NCI-H1092 treated with DMSO at 0.1 percent for 48 hours (cell line): ENCODE measurements at regions not wholly inside any gene's neighbourhood (a gene's known extent, or its start where the extent isn't known, plus 50 kb on each side); places are given as distances from the start of the nearest gene placed in this dataset.
"Not testable (repeated sequence)": the region's sequence is repeated elsewhere in the genome, so short reads cannot be mapped to it uniquely, and the experiment has no call there.

Source experiments
- DNase-seq: peaks from one replicate; lab custom pipeline; 2025; lab: John Stamatoyannopoulos, UW

DNA sequence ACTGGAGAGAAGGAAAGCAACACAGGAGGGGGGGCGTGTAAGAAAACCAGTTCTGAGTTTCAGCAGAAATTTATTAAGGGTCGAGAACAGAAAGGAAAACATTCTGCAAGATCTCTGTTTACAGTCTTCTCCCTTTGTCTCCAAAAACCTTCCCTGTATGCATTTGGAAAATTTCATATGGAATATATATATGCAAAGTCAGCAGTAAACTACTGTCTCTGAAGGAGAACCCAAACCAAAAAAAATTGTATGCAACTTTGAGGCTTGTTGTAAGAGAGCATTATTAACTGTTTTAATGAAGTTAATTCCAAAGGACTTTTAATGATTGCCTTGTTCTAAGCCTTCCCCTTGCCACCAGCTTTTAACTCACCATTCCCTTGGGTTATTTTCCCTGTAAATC lies 238.2 kb upstream of the GPR149 start:
- DNase-seq: no peak

DNA sequence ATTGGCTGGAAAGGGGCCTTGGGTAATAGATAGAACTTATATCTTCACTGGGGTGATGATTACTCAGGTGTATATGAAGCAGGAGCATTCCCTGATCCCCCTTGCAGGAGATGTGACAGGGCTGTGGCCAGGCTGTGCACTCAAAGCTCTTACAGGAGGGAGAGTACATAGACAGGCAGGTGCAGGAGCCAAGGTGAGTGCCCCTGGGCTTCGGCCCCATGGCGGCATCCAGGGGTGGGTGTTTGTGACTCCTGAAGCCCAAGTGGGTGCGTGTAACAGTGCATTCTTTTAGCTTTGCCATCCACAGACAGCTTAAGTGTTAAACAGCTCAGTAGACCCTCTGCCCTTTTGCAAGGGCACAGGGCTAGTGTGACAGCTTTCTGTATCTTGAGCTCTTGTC lies 236.6 kb upstream of the GPR149 start:
- DNase-seq: no peak

DNA sequence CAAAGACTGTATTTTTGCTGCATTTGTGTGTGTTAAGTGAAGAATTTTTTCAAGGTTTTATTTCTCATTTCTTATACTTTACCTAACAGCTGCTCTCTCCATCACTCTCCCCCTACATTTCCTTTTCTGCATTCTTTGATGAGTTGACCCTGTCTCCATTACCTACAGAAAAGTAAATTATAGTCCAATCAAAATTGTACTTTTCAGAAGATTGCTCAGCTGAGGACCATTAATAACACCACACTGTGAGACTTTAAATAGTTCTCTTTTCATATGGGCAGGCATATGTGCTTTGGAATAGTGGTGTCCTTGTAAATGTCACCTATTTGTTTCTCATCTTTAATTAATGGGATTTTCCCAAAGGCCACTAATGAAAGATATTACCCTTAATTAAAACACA lies 234.7 kb upstream of the GPR149 start:
- DNase-seq: no peak

DNA sequence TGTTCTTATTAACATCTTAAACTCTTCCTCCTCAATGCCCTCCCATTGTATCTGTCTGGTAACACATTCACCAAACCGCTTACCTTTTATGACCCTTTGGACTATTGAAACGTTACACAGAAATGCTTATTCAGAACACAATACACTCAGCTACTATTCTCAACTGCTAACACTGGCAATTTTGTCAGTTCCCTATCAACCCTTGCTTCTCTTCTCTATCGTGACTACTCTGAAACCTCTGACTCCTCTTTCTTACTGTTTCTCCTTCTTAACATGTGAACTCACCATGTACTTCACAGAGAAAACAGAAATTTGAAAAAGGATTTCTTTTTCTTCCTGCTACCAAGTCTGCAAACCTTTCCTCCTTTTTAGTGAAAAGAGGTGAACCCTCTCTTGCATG lies 232.9 kb upstream of the GPR149 start:
- no peak for DNase-seq

DNA sequence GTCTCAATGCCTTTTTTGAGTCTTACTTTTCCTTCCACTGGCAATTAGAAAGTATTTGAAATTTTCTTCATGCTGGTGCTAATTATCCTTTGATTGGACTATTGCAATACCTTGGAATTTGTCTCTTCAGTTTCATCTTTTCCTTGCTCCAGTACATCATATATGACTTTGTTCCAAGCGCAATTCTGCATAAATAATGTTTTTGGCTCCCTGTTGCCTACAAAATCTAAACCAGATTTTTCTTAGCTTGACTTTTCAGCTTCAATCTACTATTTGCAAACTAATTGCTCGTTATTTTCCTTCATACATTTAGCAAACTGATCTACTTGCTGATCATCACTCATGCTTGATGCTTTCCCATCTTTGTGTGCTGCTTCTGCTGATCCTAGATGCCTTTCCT lies 230.8 kb upstream of the GPR149 start:
- DNase-seq: no peak

DNA sequence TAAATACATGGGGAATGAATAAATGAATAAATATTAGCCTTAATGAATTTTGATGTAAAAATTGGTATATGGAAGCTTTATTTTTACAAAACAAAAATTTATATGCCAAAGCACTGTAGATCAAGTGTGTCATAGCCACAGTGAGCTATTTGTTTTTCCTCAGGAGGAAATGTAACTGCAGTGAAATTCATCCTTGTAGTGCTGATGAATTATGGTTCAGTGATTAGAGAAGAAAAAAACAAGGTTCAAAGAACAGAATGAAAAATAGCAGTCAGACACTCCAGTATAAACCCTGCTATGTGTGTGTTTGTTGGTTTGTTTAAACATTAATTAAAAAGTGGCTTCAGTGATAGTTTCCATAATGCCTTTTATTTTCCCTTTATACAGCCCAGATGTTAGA lies 228.0 kb upstream of the GPR149 start:
- no peak for DNase-seq

DNA sequence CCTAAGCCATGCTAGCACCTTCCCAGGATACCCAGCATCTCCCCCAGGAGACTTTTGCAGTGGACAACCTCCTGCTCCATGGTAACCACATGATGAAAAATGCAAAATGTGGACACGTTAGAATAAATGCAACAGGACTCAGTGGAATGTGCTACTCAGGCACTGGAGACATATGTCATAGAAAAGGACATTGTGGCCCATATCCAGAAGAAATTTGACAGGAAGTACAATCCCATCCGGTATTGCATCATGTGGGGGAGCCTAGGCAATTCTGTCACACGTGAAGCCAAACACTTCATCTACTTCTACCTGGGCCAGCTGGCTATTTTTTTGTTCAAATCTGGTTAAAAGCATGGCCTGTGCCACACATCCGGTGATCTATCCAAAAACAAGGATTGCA lies 227.2 kb upstream of the GPR149 start:
- DNase-seq: no peak

DNA sequence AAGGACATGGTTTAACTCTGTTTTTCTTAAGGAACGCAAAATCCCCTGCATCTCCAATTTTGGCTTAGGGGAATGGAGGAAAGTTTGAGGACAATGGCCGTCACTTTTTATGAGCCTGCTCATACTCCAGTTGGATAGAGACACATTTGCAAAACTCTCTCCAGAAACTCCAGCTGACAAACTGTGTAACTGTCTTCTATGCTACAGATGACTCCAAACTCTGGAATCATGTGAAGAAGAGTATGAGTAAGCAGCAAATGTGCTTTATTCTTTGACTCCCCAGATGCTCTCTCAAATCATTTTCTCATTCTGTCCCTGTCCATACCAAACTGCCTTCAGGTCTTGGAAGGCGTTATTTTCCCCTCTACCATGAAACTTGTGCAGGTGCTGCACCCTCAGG lies 226.5 kb upstream of the GPR149 start:
- no peak for DNase-seq

DNA sequence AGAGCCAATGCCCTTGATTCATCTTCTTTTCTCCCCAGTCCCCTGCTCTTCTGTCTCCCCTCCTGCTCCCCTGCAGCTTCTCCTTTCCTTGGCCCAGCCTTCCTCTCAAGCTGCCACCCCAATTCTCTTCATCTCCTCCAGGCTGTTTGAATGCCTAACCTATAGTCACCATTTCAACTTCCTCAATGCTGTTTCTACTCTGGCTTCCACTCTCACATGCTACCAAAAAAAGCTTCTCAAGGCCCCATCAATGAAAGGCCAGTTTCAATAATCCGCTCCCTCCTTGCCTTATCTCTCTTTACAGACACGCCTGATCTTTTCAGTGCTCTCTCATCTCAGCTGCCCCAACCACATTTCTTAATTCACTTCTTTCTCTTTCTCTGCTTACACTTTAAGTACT lies 212.2 kb upstream of the GPR149 start:
- DNase-seq: no peak

DNA sequence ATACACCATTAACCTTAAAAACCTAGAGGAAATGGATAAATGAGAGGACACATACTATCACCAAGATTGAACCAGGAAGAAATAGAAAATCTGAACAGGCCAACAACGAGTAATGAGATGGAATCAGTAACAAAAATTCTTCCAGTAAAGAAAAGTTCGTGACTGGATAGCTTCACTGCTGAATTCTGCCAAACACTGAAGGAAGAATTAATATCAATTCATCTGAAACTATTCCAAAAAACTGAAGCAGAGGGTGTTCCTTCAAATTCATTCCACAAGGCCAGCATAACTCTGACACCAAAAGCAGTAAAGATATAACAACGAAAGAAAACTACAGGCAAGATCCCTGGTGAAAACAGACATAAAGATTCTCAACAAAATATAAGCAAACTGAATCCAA lies 195.8 kb upstream of the GPR149 start:
- no peak for DNase-seq

DNA sequence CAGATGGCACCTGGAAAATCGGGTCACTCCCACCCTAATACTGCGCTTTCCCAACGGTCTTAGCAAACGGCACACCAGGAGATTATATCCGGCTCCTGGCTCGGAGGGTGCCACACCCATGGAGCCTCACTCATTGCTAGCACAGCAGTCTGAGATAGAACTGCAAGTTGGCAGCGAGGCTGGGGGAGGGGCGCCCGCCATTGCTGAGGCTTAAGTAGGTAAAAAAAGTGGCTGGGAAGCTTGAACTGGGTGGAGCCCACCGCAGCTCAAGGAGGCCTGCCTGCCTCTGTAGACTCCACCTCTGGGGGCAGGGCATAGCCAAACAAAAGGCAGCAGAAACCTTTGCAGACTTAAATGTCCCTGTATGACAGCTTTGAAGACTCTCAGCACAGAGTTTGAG lies 189.6 kb upstream of the GPR149 start:
- DNase-seq: not testable (repeated sequence)

DNA sequence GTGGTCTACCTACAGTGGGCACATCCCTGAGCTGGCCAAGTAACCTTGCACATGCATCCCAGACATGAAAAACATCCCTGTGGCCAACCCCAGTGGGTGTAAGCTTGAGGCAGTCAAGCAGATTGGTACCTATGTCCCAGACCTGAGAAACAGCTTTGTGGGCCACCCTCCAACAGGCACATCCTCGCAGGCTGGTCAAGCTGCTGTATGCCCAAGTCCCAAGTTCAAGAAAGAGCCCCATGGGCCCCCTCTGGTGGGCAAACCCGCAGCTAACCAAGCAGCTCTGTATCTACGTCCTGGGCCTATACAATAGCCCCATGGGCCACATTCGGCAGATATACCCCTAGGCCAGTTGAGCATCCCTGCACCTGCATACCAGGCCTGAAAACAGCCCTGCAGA lies 186.3 kb upstream of the GPR149 start:
- DNase-seq: no peak

DNA sequence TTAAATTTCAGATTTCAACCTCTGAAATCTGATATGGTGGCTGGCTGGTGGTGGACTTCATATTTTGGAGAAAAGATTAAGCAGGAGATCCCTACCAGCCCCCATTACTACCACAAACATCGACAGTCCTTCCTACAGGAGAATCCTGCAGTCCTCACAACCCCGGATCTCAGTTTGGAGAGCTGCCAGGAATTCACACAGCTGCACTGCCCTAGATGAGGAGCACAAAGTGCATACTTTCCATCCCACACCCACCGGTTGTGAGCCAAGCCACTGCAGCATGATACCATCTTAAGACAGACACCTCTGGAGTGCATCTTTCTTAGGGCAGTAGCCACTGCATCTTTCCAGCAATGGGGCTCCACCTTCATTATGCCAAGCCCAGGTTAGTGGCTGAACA lies 185.5 kb upstream of the GPR149 start:
- DNase-seq: no peak

DNA sequence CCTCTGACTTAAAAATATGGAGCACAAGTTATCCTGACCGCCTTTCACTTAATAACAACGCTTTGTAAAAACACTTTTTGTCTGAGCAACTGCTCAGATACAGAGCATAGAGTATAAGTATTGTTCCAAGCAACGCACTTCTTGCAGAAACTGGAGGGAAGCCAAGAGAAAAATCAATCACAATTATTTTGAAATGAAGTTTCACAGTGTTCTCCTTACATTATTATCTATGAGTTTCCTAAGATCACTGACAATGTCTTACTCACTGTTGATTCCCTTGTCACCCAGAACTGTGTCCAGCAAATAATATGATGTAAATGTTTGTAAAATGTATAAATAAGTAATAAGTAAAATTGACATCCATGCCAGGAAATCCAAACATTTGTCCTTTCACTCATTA lies 184.6 kb upstream of the GPR149 start:
- DNase-seq: no peak

DNA sequence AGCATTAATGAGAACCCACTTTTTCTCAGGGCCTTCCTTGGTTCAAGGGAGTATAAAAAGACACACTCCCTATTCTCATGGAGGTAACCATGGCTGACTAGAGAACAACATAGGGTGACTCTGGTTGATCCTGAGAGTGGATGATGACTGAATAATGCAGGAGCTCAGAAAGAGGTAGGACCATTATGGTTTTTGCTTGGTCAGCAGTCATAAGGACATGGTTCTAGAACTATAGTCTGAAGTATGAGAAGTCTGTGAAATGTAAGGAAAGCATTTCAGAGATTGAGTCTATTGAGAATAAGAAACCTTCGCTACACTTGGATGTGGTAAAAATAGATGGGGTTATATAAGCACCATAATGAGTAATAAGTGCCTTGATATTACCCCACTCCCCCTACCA lies 184.1 kb upstream of the GPR149 start:
- DNase-seq: no peak

DNA sequence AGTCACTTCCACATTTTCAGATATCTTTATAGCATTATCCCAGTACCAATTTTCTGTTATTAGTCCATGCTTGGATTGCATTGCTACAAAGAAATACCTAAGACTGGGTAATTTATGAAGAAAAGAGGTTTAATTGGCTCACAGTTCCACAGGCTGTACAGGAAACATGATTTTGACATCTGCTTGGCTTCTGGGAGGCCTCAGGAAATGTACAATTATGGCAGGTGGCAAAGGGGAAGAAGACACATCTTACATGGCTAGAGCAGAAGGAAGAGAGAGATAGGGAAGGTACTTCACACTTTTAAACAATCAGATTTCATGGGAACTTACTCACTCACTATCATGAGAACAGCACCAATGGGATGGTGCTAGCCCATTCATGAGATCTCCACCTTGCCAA lies 172.3 kb upstream of the GPR149 start:
- no peak for DNase-seq

DNA sequence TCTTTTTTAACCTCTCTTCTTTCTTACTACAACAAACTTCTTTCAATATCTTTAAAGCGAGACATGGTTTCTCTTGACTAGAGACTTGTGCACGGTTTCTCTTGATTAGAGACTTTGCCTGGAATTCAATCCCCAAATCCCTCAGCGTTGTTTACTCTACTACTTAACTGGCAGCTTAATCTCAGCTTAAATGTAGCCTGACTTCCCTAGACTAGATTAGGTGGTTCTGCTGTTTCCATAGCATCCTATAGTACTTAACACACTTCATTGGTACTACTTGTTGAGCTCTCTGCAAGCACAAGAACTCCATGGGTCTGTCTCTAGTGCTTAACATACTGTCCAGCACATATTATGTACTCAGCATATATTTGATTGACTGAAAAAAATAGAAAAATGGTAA lies 168.2 kb upstream of the GPR149 start:
- DNase-seq: no peak

DNA sequence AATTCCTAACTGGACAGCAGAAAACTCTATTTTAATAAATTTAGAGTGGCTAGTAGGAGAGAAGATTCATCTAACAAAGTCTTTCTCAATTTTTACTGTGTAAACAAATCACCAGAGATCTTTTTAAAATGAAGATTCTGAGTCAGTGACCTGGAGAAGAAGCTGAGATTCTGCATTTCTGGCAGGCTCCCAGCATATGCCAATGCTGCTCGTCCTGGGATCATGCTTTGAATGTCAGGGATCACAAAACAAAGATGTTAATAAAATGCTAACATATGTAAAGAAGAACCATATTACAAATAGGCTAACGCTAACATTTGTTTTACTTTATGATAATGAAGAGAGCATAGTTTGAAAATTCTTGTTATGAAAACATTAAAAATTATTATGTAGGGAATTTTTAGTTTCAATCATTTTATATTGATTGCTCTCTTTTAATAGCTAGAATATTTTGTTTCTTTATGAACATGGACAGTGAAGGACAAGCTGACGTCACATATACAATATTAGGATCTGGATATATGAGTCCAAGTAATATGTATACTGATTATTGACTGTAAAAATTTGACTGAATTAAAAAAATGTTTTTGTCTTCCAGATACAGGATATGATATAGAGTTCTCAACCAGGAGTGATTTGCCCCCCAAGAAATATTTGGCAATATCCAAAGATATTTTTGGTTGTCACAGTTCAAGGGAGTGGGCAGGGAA lies 160.8 kb upstream of the GPR149 start:
- no peak for DNase-seq

DNA sequence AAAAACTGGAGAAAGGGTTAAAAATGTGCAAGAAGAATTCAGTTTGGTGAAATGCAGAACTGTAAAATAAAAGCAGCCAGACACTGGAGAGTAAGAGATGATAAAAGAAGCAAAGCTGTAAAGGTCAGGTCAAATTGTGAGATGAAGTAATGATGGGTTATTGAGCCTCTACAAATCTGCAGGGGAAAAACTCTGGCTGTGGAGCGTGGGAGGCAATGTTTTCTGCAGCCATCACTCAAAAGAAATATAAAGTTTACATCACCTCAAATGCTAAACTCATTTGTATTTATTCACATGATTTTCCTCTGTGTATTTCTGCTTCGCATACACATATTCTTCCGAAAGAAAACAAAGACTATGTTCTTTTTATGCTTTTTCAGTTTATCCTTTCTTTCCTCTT lies 158.8 kb upstream of the GPR149 start:
- DNase-seq: no peak

DNA sequence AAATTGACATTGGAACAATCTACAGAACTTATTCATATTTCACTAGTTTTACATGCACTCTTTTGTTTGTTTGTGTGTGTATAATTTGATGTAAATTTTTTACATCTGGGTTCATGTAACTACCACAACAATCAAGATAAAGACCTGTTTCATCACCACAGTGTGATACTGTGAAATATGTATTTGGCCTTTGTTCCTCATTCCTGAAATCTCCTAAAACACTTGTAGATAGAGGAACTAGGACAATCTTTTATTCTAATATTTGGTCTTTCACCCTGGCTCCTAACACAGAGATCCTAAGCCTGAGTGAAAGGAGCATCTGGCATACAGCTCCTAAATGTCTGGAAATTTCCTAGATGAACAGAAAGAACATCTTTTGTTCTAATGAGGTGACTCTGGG lies 155.0 kb upstream of the GPR149 start:
- DNase-seq: no peak

DNA sequence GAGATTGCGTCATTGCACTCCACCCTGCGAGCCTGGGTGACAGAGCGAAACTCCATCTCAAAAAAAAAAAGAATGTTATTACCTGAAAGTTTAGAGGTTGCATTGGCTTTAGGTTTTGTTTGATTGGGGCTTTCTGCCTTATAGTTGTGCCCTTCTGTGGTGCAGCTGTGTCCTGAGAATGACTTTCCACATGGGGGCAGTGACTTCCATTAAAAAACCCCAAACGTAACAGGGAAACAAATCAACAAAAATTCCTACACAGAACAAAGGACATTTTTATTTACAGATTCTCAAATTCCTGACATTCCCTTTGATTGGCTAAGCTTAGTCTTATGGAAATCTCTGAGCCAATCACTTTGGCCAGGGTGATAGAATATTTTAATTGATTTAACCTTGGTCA lies 154.1 kb upstream of the GPR149 start:
- no peak for DNase-seq

DNA sequence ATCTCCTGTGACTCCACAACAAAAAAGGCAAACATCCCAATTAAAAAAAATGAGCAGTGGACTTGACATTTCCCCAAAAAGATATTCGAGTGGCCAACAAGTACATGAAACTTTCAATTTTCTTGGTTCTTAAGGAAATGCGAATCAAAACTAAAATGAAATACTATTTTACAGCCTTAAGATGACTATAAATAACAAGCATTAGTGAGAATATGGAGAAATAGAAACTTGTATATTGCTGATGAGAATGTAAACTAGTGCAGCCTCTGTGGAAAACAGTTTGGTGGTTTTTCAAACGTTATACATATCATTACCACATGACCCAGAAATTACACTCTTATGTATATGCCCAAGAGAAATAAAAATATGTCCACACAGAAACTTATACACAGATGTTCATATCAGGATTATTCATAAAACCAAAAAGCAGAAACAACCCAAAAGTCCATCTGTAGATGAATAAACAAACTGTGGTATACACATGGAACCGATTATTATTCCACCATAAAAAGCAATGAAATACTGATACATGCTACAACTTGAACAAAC lies 153.2 kb upstream of the GPR149 start:
- no peak for DNase-seq

DNA sequence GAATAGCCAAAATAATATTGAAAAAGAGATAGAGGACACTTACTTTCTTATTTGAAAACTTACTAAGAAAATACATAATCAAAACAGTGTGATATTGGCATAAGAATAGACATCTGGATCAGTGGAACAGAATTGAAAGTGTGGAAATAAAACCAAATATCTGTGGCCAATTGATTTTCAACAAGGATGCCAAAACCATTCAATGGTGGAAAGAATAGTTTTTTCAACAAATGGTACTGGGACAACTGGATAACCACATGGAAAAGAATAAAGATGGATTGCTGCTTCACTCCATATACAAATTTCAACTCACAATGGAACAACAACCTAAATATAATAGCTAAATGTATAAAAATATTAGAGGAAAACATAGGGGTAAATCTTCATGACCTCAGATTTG lies 152.5 kb upstream of the GPR149 start:
- no peak for DNase-seq

DNA sequence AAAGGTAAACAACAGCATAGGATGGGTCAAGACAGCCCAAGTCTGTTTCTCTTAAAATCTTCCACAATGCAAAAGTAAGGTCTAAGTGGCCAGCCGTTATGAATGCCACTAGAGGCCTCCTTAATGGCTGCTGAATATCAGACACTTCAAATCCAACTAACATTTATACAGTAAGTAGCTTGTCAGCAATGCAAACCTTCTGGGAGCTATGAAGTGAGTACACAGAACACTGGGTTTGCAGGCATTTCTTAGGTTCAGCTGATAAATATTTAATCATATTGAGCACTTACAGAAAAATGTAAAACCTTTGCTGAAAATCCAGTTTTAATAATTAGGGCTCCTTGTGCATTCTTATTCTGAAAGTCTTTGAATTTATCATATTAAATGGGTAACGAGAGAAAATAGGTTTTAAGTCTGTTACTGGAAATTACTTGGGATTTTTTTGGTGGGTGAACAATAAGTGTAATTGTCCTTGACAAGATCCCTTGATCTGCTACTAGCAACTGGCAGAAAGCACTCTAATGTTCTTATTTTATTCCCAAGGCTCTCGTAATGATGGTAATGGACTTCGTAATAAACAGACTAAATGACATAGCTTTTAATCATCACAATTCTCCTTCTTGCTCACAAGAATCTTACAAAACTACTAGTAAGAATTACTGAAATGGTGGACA lies 141.7 kb upstream of the GPR149 start:
- DNase-seq: no peak
